ENCODE measurements at regions not wholly inside any gene's neighbourhood (a gene's known extent, or its start where the extent isn't known, plus 50 kb on each side); places are given as distances from the start of the nearest gene placed in this dataset.
A peak's percentile ranks its signal among the peaks of the same experiment; 100 is the strongest.

DNA sequence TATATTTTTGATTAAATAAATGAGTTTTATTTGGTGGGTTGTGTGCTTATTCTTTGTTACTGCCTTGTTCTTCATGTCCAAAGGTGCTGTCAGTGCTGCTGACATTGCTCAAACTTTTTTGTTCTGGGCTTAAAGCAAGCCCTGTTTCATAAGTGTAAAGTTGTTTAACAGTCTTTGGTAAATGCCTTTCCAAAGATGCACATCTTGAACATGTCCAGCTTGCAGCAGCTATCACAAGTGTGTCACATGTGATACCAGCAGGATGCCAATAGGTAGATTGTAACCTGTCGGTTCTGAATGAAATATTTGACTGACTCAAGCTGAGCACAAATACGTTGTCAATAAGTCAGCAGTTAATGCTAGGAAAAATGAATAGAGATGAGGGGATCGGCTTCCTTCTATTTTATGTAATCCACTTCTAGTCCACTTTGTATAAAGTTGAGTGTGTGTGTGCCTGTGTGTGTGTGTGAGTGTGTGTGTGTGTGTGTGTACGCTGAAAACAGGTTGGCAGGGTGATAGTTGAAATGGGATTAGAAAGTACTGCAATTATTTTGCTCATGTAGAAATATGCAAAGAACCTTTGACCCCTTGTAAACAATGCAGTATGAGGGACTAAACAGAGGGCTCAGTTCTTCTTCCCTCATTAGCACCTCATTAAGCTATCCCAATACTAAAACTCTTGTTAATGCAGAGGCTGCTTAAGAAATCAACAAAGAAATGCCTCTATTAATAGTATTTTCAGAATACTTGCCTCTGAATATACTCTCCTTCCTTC lies 986.5 kb downstream of the TUSC7 start:
- Mint-ChIP-seq H3K36me3 (ENCODE audit: low read depth) (no peaks in the 10 kb centered on the region), H3K27me3 (ENCODE audit: low read depth, poor library complexity) (no peaks in the 10 kb centered on the region), H3K9me3 (no peaks in the 10 kb centered on the region), H3K27ac (peak overlapping the region; percentile 52), H3K4me3 (no peak overlapping the region), H3K4me1 (peaks cover 27% of the 10 kb centered on the region)
- TF ChIP-seq, protein P1, sequence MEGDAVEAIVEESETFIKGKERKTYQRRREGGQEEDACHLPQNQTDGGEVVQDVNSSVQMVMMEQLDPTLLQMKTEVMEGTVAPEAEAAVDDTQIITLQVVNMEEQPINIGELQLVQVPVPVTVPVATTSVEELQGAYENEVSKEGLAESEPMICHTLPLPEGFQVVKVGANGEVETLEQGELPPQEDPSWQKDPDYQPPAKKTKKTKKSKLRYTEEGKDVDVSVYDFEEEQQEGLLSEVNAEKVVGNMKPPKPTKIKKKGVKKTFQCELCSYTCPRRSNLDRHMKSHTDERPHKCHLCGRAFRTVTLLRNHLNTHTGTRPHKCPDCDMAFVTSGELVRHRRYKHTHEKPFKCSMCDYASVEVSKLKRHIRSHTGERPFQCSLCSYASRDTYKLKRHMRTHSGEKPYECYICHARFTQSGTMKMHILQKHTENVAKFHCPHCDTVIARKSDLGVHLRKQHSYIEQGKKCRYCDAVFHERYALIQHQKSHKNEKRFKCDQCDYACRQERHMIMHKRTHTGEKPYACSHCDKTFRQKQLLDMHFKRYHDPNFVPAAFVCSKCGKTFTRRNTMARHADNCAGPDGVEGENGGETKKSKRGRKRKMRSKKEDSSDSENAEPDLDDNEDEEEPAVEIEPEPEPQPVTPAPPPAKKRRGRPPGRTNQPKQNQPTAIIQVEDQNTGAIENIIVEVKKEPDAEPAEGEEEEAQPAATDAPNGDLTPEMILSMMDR (IDR thresholded peaks at IDR 0.05): no peak
- DNase-seq: no peak

DNA sequence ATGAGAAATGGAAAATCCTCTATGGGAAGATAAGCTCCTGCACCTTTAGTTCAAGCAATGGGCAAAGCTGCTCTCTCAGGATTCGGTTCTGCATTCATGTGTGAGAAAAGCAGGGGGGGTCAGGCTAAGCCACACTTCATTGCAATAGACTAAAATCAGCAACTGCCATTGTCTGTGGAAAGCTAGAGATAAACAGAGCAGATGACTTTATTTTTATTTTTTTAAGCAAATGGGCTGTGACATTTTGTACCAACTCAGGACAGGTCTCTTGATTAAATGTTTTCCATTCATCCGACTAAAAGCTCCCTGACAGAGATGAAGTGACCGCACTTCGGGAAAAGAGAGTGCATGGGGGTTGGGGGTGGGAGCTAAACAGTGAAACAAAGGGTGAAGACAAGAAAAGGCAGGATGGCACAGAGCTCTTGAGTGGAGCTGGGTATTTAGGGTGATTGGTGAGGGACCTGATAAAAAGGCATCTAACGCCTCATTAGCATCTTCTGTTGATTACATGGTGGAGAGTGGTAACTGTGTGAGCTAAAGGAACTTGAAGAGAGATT lies 987.4 kb downstream of the TUSC7 start:
- Mint-ChIP-seq H3K4me3 (no peak overlapping the region), H3K27ac (peak overlapping the region; percentile 52), H3K4me1 (peaks cover 26% of the 10 kb centered on the region), H3K27me3 (ENCODE audit: low read depth, poor library complexity) (no peaks in the 10 kb centered on the region), H3K9me3 (no peaks in the 10 kb centered on the region), H3K36me3 (ENCODE audit: low read depth) (no peaks in the 10 kb centered on the region)
- no peak for DNase-seq
- TF ChIP-seq, protein P1 (IDR thresholded peaks at IDR 0.05): no peak

DNA sequence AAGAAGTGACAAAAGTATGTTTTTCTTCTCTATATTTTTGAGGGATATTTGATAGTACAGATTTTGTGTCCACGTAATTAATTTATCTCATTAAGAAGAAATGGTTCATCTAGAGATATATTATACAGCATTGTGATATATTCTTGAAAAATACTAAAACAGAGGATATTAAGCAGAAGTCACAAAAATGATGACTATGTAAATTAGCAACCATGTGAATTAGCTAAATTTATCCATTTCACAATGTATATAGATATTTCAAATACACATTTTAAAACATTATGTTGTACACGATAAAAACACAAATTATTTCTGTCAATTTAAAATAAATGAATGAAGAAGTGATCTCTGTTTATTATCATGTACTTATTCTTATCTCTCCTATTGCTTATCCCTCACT lies 989.5 kb downstream of the TUSC7 start:
- H3K27me3 Mint-ChIP-seq (ENCODE audit: low read depth, poor library complexity): no peaks in the 10 kb centered on the region

DNA sequence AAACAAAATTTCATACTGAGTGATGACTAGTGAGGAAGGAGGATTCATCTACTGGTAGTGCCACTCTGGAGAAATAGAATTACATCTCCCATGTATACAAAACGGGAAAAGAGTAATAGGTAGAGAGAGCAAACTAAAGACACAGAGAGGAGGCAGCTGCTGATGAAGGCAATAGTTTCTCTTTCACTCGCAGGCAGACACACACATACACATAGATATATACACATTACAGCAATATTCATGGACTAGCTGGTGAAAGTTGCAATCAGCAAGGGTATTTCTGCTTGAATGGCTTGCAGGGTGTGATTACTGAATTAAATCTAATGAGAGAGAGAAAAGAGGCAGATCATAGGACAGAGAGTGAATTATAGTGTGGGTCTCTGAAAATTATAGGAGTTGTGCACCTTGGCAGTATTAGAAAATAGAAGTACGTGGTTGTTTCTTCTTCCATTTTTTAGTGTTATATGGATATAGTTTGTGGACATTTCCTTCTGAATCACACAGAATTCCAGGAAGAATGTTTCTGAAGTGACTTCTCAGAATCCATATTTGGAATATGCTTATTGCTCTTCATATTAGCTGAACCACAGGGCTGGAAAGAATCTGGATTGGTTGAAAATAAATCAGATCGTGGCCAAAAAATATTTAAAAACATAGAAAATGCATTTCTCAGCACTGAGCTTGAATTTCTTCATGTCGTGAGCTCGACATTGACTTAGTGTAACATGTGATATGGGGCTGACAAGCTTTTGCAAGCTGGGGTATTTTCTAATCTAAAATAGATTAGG lies 991.2 kb downstream of the TUSC7 start:
- TF ChIP-seq, protein P1 (IDR thresholded peaks at IDR 0.05): no peak
- Mint-ChIP-seq H3K4me1 (peaks cover 17% of the 10 kb centered on the region), H3K36me3 (ENCODE audit: low read depth) (no peaks in the 10 kb centered on the region), H3K27me3 (ENCODE audit: low read depth, poor library complexity) (no peaks in the 10 kb centered on the region), H3K27ac (no peak overlapping the region), H3K9me3 (no peaks in the 10 kb centered on the region), H3K4me3 (no peak overlapping the region)
- DNase-seq: no peak

More for the DNA sequence above, 989.5 kb downstream of the TUSC7 start:
- no peak overlapping the region for H3K4me3 Mint-ChIP-seq
- H3K9me3 Mint-ChIP-seq: no peaks in the 10 kb centered on the region
- no peak for DNase-seq
- no peaks in the 10 kb centered on the region for H3K36me3 Mint-ChIP-seq (ENCODE audit: low read depth)
- TF ChIP-seq, protein P1 (IDR thresholded peaks at IDR 0.05): no peak
- H3K27ac Mint-ChIP-seq: no peak overlapping the region
- peaks cover 17% of the 10 kb centered on the region for H3K4me1 Mint-ChIP-seq

DNA sequence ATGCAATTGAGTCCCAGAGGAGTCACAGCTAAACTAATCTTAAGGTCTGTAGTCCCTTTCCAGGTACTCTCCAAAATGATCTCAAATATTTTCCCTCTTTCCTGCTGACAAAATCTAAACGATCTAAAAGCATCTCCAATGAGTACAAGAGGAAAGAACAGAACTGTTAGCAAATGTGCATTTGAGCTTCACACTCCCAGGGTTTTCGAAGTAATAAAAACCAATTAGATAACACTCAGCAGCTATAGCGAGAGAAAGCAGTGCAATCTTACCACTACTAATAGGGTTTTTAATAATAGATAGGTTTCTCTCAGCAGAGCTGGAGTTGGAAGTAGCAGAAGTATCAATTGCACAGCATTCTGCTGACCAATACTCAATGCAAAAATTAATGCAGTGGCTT lies 995.4 kb downstream of the TUSC7 start:
- Mint-ChIP-seq H3K27ac (no peak overlapping the region), H3K27me3 (ENCODE audit: low read depth, poor library complexity) (no peaks in the 10 kb centered on the region), H3K9me3 (no peaks in the 10 kb centered on the region), H3K4me3 (no peak overlapping the region), H3K4me1 (peaks cover 2% of the 10 kb centered on the region), H3K36me3 (ENCODE audit: low read depth) (no peaks in the 10 kb centered on the region)
- TF ChIP-seq, protein P1 (IDR thresholded peaks at IDR 0.05): no peak
- DNase-seq: no peak

Measured in nephron progenitor cell (in vitro differentiated cells).